HEK293T (cell line): ENCODE measurements at regions not wholly inside any gene's neighbourhood (a gene's known extent, or its start where the extent isn't known, plus 50 kb on each side); places are given as distances from the start of the nearest gene placed in this dataset.

ENCODE experiments used
- CTCF ChIA-PET: fragments of 350-600 bp; formaldehyde crosslinking; extraction: SDS; loops from one replicate; lab custom pipeline; 2021; ENCODE audit warnings: antibody characterized with exemption, inconsistent platforms; lab: Yijun Ruan, JAX
- POLR2A ChIA-PET: fragments of 350-600 bp; formaldehyde crosslinking; extraction: SDS; loops from one replicate; lab custom pipeline; 2020; ENCODE audit warnings: antibody characterized with exemption, inconsistent platforms; lab: Yijun Ruan, JAX
- DNase-seq: peaks from one replicate; pipeline ENCODE4 v3.0.0; 2012; ENCODE audit warnings: mixed read lengths; ENCODE audit errors: extremely low spot score
- ARNT ChIP-seq: fragments of 450-650 bp; IDR thresholded peaks from 2 replicates; pipeline ENCODE4 v1.6.1; 2017; ENCODE audit warnings: mild to moderate bottlenecking
- BHLHE40 ChIP-seq: fragments of 450-650 bp; IDR thresholded peaks from 2 replicates; pipeline ENCODE4 v1.6.1; 2016; ENCODE audit warnings: mild to moderate bottlenecking, moderate library complexity, borderline replicate concordance
- CTBP1 ChIP-seq: fragments of 450-650 bp; IDR thresholded peaks from 2 replicates; pipeline ENCODE4 v1.6.1; 2016; ENCODE audit warnings: borderline replicate concordance
- ELF4 ChIP-seq: fragments of 450-650 bp; IDR thresholded peaks from 2 replicates; pipeline ENCODE4 v1.6.1; 2017; ENCODE audit warnings: antibody characterized with exemption
- FOXA1 ChIP-seq: fragments of 450-650 bp; IDR thresholded peaks from 2 replicates; pipeline ENCODE4 v1.6.1; 2016; ENCODE audit warnings: mild to moderate bottlenecking
- FOXK2 ChIP-seq: fragments of 450-650 bp; IDR thresholded peaks from 2 replicates; pipeline ENCODE4 v1.6.1; 2016; ENCODE audit warnings: mild to moderate bottlenecking
- FOXM1 ChIP-seq: fragments of 450-650 bp; IDR thresholded peaks from 2 replicates; pipeline ENCODE4 v1.6.1; 2017; ENCODE audit warnings: mild to moderate bottlenecking, borderline replicate concordance
- HDGF ChIP-seq: fragments of 450-650 bp; IDR thresholded peaks from 2 replicates; pipeline ENCODE4 v1.6.1; 2017; ENCODE audit warnings: antibody characterized with exemption, borderline replicate concordance
- L3MBTL2 ChIP-seq: fragments of 450-650 bp; conservative IDR thresholded peaks from 2 replicates; pipeline ENCODE4 v1.6.1; 2016; ENCODE audit warnings: mild to moderate bottlenecking
- LEF1 ChIP-seq: fragments of 450-650 bp; IDR thresholded peaks from 2 replicates; pipeline ENCODE4 v1.6.1; 2017; ENCODE audit warnings: mild to moderate bottlenecking, borderline replicate concordance
- NFRKB ChIP-seq: fragments of 450-650 bp; IDR thresholded peaks from 2 replicates; pipeline ENCODE4 v1.6.1; 2016; ENCODE audit warnings: mild to moderate bottlenecking, moderate library complexity
- PKNOX1 ChIP-seq: fragments of 450-650 bp; IDR thresholded peaks from 2 replicates; pipeline ENCODE4 v1.6.1; 2016
- SP1 ChIP-seq: fragments of 450-650 bp; IDR thresholded peaks from 2 replicates; pipeline ENCODE4 v1.6.1; 2017
- SUZ12 ChIP-seq: fragments of 450-650 bp; IDR thresholded peaks from 2 replicates; pipeline ENCODE4 v1.6.1; 2016; ENCODE audit warnings: mild to moderate bottlenecking
- TARDBP ChIP-seq: fragments of 450-650 bp; IDR thresholded peaks from 2 replicates; pipeline ENCODE4 v1.6.1; 2016
- ZNF384 ChIP-seq: fragments of 450-650 bp; IDR thresholded peaks from 2 replicates; pipeline ENCODE4 v1.6.1; 2016

GRCh38 chr18:42475157-42475556 lies 520.1 kb downstream of the PIK3C3 start:
- POLR2A ChIA-PET: no interaction called here
- no peak for TF ChIP-seq BHLHE40
- DNase-seq: no peak
- CTCF ChIA-PET: interaction anchor here (0.6 kb wide), 1 partner anchor 177 kb away, joined by 3 read pairs; no protein-coding TSS in a partner anchor

GRCh38 chr18:42477267-42477666 lies 522.2 kb downstream of the PIK3C3 start:
- POLR2A ChIA-PET: no interaction called here
- CTCF ChIA-PET: no interaction called here
- TF ChIP-seq ELF4 (no peak), LEF1 (no peak), L3MBTL2 (no peak), FOXA1 (no peak), CTBP1 (no peak), ZNF384 (no peak), BHLHE40 (no peak), ARNT (no peak), FOXM1 (no peak), HDGF (no peak), TARDBP (no peak), NFRKB (no peak), FOXK2 (no peak)
- DNase-seq: no peak

DNA sequence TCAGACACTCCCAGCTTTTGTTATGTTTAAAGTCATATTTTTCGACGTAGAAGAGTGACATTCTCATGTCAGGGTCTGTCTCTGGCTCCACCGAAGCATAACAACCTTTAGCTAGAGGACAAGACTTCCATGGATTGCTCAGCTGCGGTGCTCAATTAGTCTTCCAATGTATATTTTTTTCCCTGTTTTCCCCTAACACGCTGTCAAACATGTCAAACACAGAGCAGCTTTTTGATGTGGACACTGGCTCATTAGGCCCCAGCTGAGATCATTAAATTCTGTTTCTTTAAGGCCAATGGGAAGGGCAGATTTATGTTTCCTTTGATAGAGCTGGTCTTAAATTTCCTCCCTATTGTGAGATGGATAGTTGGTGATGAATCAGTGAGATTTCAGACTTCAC lies 525.4 kb downstream of the PIK3C3 start:
- no peak for DNase-seq
- POLR2A ChIA-PET: no interaction called here
- TF ChIP-seq TARDBP: no peak
- no peak for TF ChIP-seq PKNOX1
- no peak for TF ChIP-seq FOXM1
- TF ChIP-seq FOXA1: no peak
- TF ChIP-seq SUZ12: no peak
- TF ChIP-seq HDGF: no peak
- TF ChIP-seq ARNT: no peak
- no peak for TF ChIP-seq ELF4
- TF ChIP-seq SP1: no peak
- CTCF ChIA-PET: no interaction called here

GRCh38 chr18:42484648-42485047 lies 529.6 kb downstream of the PIK3C3 start:
- DNase-seq: no peak
- POLR2A ChIA-PET: no interaction called here
- CTCF ChIA-PET: no interaction called here
- TF ChIP-seq CTBP1: no peak

DNA sequence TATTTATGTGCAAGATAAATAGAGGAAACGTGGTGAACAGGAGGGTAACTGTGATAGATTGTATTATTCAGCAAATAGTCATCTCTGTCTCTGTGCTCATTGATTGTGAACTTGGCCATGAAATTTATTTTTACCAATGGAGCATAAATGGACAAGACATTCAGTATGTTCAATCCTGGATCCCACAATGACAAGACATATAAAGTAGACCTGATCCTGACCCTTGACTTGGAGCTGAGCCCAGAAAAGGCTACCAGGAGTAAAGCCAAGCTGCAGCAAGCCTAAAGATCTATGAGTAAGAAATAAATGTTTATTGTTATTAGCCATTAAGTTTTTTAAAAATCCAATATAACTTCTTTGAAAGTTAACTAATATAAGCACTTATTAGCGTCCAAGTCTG lies 531.2 kb downstream of the PIK3C3 start:
- TF ChIP-seq FOXA1: no peak
- no peak for TF ChIP-seq SP1
- no peak for TF ChIP-seq ARNT
- no peak for TF ChIP-seq FOXM1
- TF ChIP-seq LEF1: no peak
- no peak for TF ChIP-seq BHLHE40
- TF ChIP-seq NFRKB: no peak
- no peak for TF ChIP-seq PKNOX1
- TF ChIP-seq HDGF: no peak
- no peak for TF ChIP-seq L3MBTL2
- TF ChIP-seq TARDBP: no peak
- no peak for TF ChIP-seq FOXK2
- no peak for TF ChIP-seq ELF4
- TF ChIP-seq ZNF384: no peak
- POLR2A ChIA-PET: no interaction called here
- no peak for DNase-seq
- CTCF ChIA-PET: no interaction called here

GRCh38 chr18:42508683-42509296 lies 553.8 kb downstream of the PIK3C3 start:
- no peak for DNase-seq
- ChIA-PET CTCF (no interaction called here), POLR2A (no interaction called here)
- TF ChIP-seq ELF4 (no peak), NFRKB (no peak), ZNF384 (no peak), ARNT (no peak), HDGF (no peak), FOXA1 (no peak), PKNOX1 (no peak), FOXK2 (no peak), SUZ12 (no peak), FOXM1 (no peak), TARDBP (no peak), SP1 (no peak), CTBP1 (no peak), BHLHE40 (no peak), LEF1 (no peak), L3MBTL2 (no peak)
